GM18870 (cell line): ENCODE measurements at regions not wholly inside any gene's neighbourhood (a gene's known extent, or its start where the extent isn't known, plus 50 kb on each side); places are given as distances from the start of the nearest gene placed in this dataset.

Experiments
- ATAC-seq: cut with Tn5 transposase; IDR thresholded peaks from one replicate; pipeline ENCODE4 v1.9.1; 2021; ENCODE audit warnings: moderate library complexity; ENCODE audit not compliant: unreplicated experiment

GRCh38 chr4:132958457-132959263, 190.4 kb upstream of the PCDH10 start:
- ATAC-seq: no peak

GRCh38 chr4:132981611-132982010, 167.5 kb upstream of the PCDH10 start:
- no peak for ATAC-seq

GRCh38 chr4:132982151-132982550, 166.9 kb upstream of the PCDH10 start:
- no peak for ATAC-seq

GRCh38 chr4:132991111-132991510, 158.0 kb upstream of the PCDH10 start:
- no peak for ATAC-seq

GRCh38 chr4:132992686-132993085, 156.4 kb upstream of the PCDH10 start:
- ATAC-seq: no peak

- ATAC-seq: no peak
Measured at GRCh38 chr4:132998585-132999230, 150.4 kb upstream of the PCDH10 start.

GRCh38 chr4:133000012-133000411, 149.1 kb upstream of the PCDH10 start:
- ATAC-seq: no peak

GRCh38 chr4:133003169-133003568, 145.9 kb upstream of the PCDH10 start:
- ATAC-seq: no peak

GRCh38 chr4:133014473-133015135, 134.5 kb upstream of the PCDH10 start:
- no peak for ATAC-seq

- no peak for ATAC-seq
Measured at GRCh38 chr4:133045288-133045687, 103.8 kb upstream of the PCDH10 start.

GRCh38 chr4:133046156-133046555, 102.9 kb upstream of the PCDH10 start:
- ATAC-seq: no peak

- ATAC-seq: no peak
Measured at GRCh38 chr4:133058701-133059100, 90.4 kb upstream of the PCDH10 start.

- no peak for ATAC-seq
Measured at GRCh38 chr4:133059117-133059516, 90.0 kb upstream of the PCDH10 start.

GRCh38 chr4:133062851-133063250, 86.2 kb upstream of the PCDH10 start:
- no peak for ATAC-seq

GRCh38 chr4:133068083-133068482, 81.0 kb upstream of the PCDH10 start:
- ATAC-seq: no peak

GRCh38 chr4:133081246-133081645, 67.8 kb upstream of the PCDH10 start:
- ATAC-seq: no peak

- no peak for ATAC-seq
Measured at GRCh38 chr4:133084421-133084820, 64.7 kb upstream of the PCDH10 start.

- ATAC-seq: no peak
Measured at GRCh38 chr4:133095591-133095990, 53.5 kb upstream of the PCDH10 start.

GRCh38 chr4:133096972-133097371, 52.1 kb upstream of the PCDH10 start:
- no peak for ATAC-seq
